ENCODE measurements at regions not wholly inside any gene's neighbourhood (a gene's known extent, or its start where the extent isn't known, plus 50 kb on each side); places are given as distances from the start of the nearest gene placed in this dataset.

DNA sequence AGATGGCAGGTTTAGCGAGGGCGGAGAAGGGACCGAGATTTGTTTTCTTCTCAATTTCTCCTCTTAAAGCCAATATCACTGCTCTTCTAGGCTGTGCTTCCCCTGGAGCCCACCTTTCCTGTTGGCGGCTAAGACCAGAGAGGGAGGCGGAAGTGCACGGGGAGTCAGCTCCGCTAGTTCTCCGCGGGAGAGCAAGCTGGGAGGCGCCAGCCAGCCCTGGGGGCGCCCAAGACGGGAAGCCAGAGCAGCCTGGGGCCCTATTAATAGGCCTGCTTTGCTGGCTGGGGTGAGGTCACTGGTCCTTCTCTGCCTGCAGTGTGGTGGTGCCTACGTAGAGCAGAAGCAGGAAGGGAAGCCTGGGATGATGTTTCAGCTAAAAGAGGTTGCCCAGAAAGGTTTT, 61.6 kb downstream of the LSM5 start:
- TF ChIP-seq, protein P1, sequence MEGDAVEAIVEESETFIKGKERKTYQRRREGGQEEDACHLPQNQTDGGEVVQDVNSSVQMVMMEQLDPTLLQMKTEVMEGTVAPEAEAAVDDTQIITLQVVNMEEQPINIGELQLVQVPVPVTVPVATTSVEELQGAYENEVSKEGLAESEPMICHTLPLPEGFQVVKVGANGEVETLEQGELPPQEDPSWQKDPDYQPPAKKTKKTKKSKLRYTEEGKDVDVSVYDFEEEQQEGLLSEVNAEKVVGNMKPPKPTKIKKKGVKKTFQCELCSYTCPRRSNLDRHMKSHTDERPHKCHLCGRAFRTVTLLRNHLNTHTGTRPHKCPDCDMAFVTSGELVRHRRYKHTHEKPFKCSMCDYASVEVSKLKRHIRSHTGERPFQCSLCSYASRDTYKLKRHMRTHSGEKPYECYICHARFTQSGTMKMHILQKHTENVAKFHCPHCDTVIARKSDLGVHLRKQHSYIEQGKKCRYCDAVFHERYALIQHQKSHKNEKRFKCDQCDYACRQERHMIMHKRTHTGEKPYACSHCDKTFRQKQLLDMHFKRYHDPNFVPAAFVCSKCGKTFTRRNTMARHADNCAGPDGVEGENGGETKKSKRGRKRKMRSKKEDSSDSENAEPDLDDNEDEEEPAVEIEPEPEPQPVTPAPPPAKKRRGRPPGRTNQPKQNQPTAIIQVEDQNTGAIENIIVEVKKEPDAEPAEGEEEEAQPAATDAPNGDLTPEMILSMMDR (conservative IDR thresholded peaks at IDR 0.05; ENCODE audit: low read depth, low read length): no peak
- no peak overlapping the region for H3K4me3 ChIP-seq (ENCODE audit: low read length)
- DNase-seq (ENCODE audit: low read depth): no peak

DNA sequence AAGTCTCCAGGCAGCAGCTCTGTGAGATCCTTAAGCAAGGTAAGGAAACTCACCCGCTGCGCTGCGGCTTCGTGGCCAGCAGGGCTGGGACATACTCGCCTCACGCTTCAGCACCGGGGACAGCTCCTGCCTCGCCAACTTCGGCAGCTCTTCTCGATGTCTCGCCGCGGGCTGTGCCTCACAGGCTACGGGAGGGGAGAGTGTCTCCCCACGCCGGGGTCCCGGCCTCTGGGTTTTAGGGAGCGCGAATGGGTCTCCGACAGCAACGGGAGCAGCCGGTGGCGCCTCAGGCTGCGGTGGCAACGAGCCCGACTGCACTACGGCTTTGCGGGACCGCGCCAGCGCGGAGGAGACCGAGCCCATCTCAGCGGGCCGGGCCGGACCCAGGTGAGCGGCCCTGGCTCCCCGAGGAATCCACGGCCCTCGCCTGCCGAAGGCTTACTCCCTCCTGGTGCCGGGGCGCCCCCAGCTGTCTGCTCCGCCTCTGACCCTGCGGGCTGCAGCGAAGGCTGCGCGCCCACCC, 62.4 kb downstream of the LSM5 start:
- H3K4me3 ChIP-seq (ENCODE audit: low read length): no peak overlapping the region
- TF ChIP-seq, protein P1 (conservative IDR thresholded peaks at IDR 0.05; ENCODE audit: low read depth, low read length): peak; percentile 57
- peak; percentile 37 for DNase-seq (ENCODE audit: low read depth)

DNA sequence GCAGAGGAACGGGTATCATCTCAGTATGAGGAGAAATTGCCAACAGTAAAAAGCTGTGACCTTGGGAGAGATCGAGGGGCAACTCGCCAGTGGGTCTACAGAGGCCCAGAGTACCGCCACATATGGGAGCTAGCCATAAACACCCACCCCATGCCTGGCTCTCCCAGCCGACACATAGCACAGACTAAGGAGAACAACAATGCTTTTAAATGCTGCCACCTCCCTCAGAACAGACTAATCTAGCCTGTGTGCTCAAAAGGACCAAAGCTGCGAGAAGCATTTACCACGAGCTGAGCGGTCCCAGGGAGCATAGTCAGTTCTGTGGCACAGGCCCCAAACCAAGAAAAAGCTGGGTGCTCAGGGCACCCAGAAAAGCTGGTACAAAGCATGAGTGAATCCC, 73.3 kb downstream of the LSM5 start:
- DNase-seq (ENCODE audit: low read depth): no peak
- no peak overlapping the region for H3K4me3 ChIP-seq (ENCODE audit: low read length)
- TF ChIP-seq, protein P1 (conservative IDR thresholded peaks at IDR 0.05; ENCODE audit: low read depth, low read length): no peak

DNA sequence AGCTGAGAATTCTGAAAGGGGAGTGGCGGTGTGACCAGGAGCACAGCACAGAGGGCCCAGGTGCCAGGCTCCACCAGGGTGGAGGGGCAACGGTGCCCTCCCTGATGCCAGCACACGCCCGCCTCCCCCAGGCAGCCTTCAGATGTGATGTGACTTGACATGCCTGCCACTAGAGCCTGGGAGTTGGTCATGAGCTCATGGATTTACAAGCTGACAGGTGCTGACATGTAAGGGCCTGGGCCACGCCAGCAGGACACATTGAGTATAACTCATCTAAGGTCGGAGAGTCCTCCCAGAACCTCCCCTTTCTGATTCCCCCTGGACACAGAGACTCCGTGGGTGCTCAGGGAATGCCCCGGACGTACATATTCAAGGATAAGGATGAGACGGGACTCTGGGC, 74.2 kb downstream of the LSM5 start:
- TF ChIP-seq, protein P1 (conservative IDR thresholded peaks at IDR 0.05; ENCODE audit: low read depth, low read length): no peak
- no peak overlapping the region for H3K4me3 ChIP-seq (ENCODE audit: low read length)
- DNase-seq (ENCODE audit: low read depth): no peak

DNA sequence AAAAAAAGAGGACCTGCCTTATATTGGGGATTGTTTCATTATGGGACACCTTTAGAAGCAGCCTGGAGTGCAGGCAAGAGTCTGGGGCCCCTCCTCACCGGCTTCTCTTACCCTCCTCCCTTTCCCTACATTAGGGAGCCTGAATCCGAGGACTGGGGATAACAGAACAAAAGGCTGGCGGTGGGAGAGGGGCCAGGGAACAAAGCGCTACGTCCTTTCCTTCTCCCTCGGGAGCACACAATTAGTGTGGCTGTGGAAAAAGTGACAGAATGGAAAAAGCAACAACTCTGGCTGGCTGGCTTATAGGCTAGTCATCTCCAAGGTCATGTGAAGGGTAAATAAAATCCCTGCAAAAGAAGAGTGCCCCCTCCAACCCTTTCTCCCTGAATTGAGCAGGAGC, 74.7 kb downstream of the LSM5 start:
- no peak for DNase-seq (ENCODE audit: low read depth)
- no peak overlapping the region for H3K4me3 ChIP-seq (ENCODE audit: low read length)
- TF ChIP-seq, protein P1 (conservative IDR thresholded peaks at IDR 0.05; ENCODE audit: low read depth, low read length): no peak

DNA sequence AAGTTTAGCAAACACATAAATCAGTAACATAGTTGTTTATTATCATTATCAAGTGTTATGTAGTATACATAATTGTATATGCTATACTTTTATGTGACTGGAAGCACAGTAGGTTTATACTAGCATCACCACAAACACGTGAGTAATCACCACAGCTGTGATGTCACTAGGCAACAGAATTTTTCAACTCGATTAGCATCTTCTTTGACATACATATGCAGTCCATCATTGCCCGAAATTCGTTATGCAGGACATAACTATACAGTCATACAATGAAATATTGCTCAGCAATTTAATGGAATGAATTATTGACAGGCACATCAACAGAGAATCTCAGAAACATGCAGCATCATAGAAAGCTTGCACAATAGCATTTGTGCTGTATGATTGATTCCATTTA, 77.7 kb downstream of the LSM5 start:
- TF ChIP-seq, protein P1 (conservative IDR thresholded peaks at IDR 0.05; ENCODE audit: low read depth, low read length): no peak
- H3K4me3 ChIP-seq (ENCODE audit: low read length): no peak overlapping the region
- no peak for DNase-seq (ENCODE audit: low read depth)

DNA sequence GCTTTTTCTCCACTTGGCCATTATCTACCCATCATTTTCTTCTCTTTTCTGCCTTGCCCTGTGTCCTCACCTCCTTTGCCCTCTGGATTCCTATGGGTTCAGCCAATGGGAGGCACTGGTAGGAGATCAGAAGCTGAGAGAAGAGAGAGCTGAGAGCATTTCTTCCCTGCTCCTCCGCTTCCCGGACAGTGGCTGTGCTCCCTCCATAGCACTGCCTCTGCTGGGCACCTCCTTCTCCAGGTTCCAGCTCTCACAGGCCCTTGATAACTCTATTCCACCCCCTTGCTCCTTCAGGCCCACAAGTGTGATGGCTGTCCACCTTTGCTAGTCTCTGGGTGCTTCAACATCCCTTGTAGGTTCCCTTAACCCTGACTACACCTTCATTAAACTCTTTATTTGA, 79.6 kb downstream of the LSM5 start:
- DNase-seq (ENCODE audit: low read depth): no peak
- H3K4me3 ChIP-seq (ENCODE audit: low read length): no peak overlapping the region
- TF ChIP-seq, protein P1 (conservative IDR thresholded peaks at IDR 0.05; ENCODE audit: low read depth, low read length): no peak

Measured in retinal pigment epithelial cell (primary cell).